ENCODE measurements at regions not wholly inside any gene's neighbourhood (a gene's known extent, or its start where the extent isn't known, plus 50 kb on each side); places are given as distances from the start of the nearest gene placed in this dataset.
A peak's percentile ranks its signal among the peaks of the same experiment; 100 is the strongest.
"Not testable (repeated sequence)": the region's sequence is repeated elsewhere in the genome, so short reads cannot be mapped to it uniquely, and the experiment has no call there.

DNA sequence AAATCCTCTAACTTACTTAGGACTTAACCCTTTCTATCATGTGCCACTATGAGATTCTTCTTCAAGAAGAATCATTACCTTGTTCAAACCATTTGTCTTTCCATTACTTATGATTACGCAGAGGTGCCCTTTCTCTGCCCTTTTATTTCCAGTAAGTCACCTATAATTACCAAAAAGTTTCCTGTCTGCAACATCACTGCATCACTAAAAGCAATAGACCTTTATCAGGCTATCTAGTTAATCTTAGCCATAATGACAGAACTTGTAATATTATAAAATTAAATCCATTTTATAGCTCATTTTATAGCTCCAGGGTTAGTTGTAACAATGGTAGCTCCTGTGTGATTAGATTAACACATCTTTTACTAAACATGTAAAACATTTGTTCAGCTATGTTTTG lies 673.6 kb upstream of the PITX2 start:
- no peak for DNase-seq

DNA sequence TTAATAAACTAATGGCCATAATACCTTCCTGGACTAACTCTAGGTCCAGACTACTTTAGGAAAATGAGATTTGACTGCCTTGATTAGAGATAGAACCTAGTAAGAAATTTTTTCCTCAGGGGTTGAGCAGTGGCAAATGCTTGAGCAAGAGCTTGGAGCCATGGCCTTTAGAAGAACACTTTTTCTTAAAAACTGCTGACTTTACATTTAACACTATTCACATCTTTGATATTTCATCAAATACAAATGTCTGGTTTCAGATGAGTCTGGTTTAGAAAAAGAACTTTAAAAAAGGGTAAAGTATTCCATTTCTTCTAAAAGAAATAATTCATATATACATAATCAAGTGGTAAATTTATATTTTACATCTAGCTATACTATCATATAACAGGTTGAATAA lies 680.9 kb upstream of the PITX2 start:
- no peak for DNase-seq

GRCh38 chr4:111323496-111323895 lies 700.6 kb upstream of the PITX2 start:
- no peak for DNase-seq

- DNase-seq = no peak
Measured at GRCh38 chr4:111323916-111324315, 701.0 kb upstream of the PITX2 start.

GRCh38 chr4:111326450-111326849 lies 703.6 kb upstream of the PITX2 start:
- no peak for DNase-seq

GRCh38 chr4:111330786-111331185 lies 707.9 kb upstream of the PITX2 start:
- no peak for DNase-seq

GRCh38 chr4:111334361-111334760 lies 711.5 kb upstream of the PITX2 start:
- no peak for DNase-seq

DNA sequence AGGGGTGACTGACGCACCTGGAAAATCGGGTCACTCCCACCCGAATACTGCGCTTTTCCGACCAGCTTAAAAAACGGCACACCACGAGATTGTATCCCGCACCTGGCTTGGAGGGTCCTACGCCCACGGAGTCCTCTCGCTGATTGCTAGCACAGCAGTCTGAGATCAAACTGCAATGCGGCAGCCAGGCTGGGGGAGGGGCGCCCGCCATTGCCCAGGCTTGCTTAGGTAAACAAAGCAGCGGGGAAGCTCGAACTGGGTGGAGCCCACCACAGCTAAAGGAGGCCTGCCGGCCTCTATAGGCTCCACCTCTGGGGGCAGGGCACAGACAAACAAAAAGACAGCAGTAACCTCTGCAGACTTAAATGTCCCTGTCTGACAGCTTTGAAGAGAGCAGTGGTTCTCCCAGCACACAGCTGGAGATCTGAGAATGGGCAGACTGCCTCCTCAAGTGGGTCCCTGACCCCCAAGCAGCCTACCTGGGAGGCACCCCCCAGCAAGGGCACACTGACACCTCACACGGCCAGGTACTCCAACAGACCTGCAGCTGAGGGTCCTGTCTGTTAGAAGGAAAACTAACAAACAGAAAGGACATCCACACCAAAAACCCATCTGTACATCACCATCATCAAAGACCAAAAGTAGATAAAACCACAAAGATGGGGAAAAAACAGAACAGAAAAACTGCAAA lies 714.5 kb upstream of the PITX2 start:
- peak; percentile 2 for DNase-seq

DNA sequence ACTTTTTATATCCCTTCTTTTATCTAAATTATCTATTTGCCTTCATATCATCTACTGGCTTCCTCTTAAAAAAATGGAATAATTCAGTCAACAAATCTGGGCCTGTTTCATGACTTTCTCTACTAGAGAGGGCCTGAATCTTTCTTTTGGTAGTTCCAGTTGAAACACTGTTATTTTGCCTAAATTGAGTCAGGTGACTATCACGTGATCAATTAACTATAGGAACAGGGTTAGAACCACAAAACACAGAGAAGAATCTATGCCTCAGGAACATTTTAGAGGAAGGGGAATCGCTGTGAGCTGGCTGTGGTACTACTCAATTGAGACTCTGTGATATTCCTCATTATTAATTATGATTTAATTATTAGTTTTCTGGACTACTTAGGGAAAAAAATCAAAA lies 736.7 kb upstream of the PITX2 start:
- no peak for DNase-seq

DNA sequence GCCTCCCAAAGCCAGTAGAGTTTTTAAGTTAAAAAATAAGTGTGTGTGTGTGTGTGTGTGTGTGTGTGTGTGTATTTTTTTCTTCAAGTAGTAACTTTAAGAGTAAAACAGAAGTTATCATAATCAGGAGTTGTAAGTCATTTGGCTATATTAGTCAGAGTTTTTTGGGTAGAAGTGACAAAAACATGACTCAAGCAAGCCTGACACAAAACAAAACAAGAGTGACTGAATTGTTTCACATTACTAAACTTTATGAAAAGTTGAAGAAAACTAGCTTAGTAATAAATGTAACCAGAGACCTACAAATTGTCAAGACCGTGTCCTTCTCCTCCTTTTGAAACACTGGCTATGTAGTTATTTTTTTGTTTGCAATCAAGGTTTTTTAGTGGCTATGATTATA lies 738.0 kb upstream of the PITX2 start:
- DNase-seq = no peak

GRCh38 chr4:111362941-111363361 lies 740.1 kb upstream of the PITX2 start:
- no peak for DNase-seq

DNA sequence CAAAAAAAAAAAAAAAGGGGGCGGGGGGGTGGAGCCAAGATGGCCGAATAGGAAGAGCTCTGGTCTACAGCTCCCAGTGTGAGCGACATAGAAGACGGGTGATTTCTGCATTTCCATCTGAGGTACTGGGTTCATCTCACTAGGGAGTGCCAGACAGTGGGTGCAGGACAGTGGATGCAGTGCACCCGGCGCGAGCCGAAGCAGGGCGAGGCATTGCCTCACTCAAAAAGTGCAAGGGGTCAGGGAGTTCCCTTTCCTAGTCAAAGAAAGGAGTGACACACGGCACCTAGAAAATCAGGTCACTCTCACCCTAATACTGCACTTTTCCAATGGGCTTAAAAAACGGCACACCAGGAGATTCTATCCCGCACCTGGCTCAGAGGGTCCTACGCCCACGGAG lies 755.0 kb upstream of the PITX2 start:
- not testable (repeated sequence) for DNase-seq

GRCh38 chr4:111388561-111388960 lies 756.7 kb upstream of the FAM241A start:
- DNase-seq = no peak

- no peak for DNase-seq
Measured at GRCh38 chr4:111391829-111392228, 753.4 kb upstream of the FAM241A start.

DNA sequence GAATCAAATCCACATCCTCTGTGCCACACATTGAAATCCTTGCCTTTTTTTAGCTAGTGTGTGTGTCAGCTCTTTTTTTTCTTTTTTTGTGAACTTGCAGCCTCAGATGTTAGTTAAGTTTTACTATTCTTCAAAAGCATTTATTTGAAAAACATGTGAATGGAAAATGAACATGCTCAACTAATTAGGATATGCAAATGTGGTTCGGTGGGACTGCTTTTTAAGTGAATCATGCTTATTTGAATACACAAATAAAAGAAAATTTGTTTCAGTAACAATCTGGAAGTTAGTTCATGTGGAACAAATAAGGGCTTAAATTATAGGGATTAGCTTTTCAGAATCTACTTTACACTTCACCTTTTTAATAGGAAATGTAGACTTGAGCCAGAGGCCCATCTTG lies 751.5 kb upstream of the FAM241A start:
- DNase-seq = no peak

GRCh38 chr4:111398906-111399330 lies 746.3 kb upstream of the FAM241A start:
- DNase-seq = no peak

GRCh38 chr4:111399623-111400022 lies 745.6 kb upstream of the FAM241A start:
- DNase-seq = peak; percentile 0

- peak; percentile 32 for DNase-seq
Measured at GRCh38 chr4:111400741-111401140, 744.5 kb upstream of the FAM241A start.

GRCh38 chr4:111404673-111405072 lies 740.6 kb upstream of the FAM241A start:
- DNase-seq = no peak

DNA sequence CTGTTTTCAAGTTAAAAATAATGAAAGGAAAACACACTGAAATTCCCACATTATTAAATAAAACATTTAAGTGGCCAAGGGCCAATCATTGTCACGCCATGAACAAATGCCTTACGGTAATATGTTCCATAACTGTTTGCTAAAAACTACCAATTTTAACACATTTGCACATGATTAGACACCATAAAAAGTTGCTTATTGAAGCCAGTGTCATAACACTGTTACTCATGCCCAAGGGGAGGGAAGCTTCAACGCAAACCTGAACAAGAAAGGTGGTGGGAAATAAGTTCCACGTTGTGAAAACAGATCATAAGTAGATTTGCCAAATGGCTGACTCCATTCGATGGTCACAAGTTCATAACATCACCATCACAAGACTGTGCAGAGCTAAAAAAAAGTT lies 739.3 kb upstream of the FAM241A start:
- no peak for DNase-seq

DNA sequence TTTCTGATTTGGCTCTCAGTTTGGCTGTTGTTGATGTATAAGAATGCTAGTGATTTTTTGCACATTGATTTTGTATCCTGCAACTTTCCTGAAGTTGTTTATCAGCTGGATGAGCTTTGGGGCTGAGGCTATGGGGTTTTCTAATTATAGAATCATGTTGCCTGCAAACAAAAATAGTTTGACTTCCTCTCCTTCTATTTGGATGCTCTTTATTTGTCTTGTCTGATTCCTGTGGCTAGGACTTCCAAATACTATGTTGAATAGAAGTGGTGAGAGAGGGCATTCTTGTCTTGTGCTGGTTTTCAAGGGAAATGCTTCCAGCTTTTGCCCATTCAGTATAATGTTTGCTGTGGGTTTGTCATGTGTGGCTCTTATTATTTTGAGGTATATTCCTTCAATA lies 734.7 kb upstream of the FAM241A start:
- no peak for DNase-seq

- no peak for DNase-seq
Measured at GRCh38 chr4:111417521-111417920, 727.7 kb upstream of the FAM241A start.

DNA sequence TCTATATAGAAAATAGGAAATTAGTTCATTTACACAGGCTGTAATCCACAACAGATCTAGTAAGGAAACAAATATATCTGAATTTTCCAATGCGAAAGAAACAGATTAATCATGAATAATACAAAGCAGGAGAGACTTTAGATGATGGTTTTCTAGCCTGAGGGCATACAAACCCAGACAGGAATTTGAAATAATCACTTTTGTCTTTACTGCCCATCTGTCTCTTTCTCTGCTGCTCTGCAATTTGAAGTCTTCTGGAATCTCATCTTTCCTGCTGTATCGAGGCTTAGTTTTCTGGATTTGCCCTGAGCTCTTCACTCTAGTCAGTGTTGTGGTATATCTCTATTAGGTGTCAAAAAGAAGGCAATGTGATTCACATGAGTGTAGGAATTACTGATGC lies 711.8 kb upstream of the FAM241A start:
- no peak for DNase-seq

GRCh38 chr4:111434586-111434985 lies 710.7 kb upstream of the FAM241A start:
- no peak for DNase-seq

- no peak for DNase-seq
Measured at GRCh38 chr4:111435986-111436744, 709.1 kb upstream of the FAM241A start.
